Prostate gland (tissue), 2 donors: ENCODE measurements at regions not wholly inside any gene's neighbourhood (a gene's known extent, or its start where the extent isn't known, plus 50 kb on each side); places are given as distances from the start of the nearest gene placed in this dataset.

ENCODE experiments used
- DNase-seq: peaks from one replicate; pipeline ENCODE4 v3.0.0-alpha.2; 2019; ENCODE audit warnings: low spot score
- H3K27ac ChIP-seq, 2 donors: fragments of 200-600 bp; sonication (generic); 2 replicates each; pipeline ENCODE4 v1.5.1; 2017 to 2019
- H3K27me3 ChIP-seq: fragments of 200-600 bp; sonication (generic); replicated peaks from 2 replicates; pipeline ENCODE4 v1.5.1; 2019; ENCODE audit not compliant: insufficient read depth
- H3K36me3 ChIP-seq, 2 donors: fragments of 200-600 bp; sonication (generic); 1 replicate in 1 of 2; 2 replicates in 1 of 2; pipeline versions ENCODE4 v1.5.1 to v1.8.1; 2017 to 2019
- H3K4me1 ChIP-seq: fragments of 200-600 bp; sonication (generic); replicated peaks from 2 replicates; pipeline ENCODE4 v1.5.1; 2019
- H3K4me3 ChIP-seq, 2 donors: fragments of 200-600 bp; sonication (generic); 2 replicates each; pipeline ENCODE4 v1.5.1; 2017 to 2019
- H3K9me3 ChIP-seq: fragments of 200-600 bp; sonication (generic); 2 replicates; pipeline ENCODE4 v1.5.1; 2017
- CTCF ChIP-seq, 4 experiments: fragments of 200-600 bp in 2 of 4; fragments of 450-650 bp in 2 of 4; sonication (generic) in 2 of 4; IDR thresholded peaks; 1 replicate in 3 of 4; 2 replicates in 1 of 4; pipeline ENCODE4 v1.5.1; 2016 to 2019; ENCODE audit warnings: antibody characterized with exemption in 4 of 4, mild to moderate bottlenecking in 2 of 4, moderate library complexity in 2 of 4
- POLR2A ChIP-seq: fragments of 450-650 bp; IDR thresholded peaks from one replicate; pipeline ENCODE4 v1.6.1; 2016; ENCODE audit warnings: antibody characterized with exemption, mild to moderate bottlenecking
- POLR2AphosphoS5 ChIP-seq: sonication (generic); formaldehyde crosslinking; IDR thresholded peaks from one replicate; pipeline ENCODE4 v1.6.1; 2017; ENCODE audit warnings: antibody characterized with exemption
- WGBS: methylation state at CpG from one replicate; pipeline ENCODE4 v1.1.5; 2018; 5-methylcytosine and 5-hydroxymethylcytosine counted together
- intact Hi-C: fragments of 100-400 bp; cut with DNase I; formaldehyde crosslinking; loops from one replicate; pipeline ENCODE4 v1.14.2; 2022

- TF ChIP-seq POLR2A: no peak
- TF ChIP-seq POLR2AphosphoS5: no peak
- no peak for TF ChIP-seq CTCF (IDR thresholded peaks at IDR 0.05)
- DNase-seq: no peak
- Histone ChIP-seq H3K9me3 (no peaks in the 10 kb centered on the region), H3K4me3 (no peak overlapping the region), H3K36me3 (no peaks in the 10 kb centered on the region), H3K27me3 (no peaks in the 10 kb centered on the region), H3K4me1 (no peaks in the 10 kb centered on the region), H3K27ac (no peak overlapping the region)
- intact Hi-C loops: no loop called here
- 85% methylated on average over 4 of the region's 4 CpGs for whole genome bisulfite sequencing
Observed at GRCh38 chr5:91839721-91840120, 456.6 kb upstream of the ARRDC3 start.

DNA sequence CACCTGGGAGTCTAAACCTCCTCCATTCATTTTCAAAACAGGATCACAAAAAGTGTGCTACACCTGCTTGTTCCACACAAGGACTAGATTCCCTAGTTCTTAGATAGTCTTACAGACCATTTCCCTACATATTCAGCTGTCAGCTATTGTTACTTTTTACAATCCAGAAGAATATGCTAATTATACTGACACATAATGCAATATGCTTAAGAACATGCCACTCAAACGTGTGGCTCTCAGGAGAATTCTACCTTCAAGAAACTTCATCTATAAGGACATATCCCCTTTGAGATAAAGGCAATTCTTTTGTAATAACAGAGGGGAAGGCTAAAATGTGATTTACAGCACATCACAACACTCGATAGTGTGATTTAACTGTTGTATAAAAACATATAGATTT, 456.1 kb upstream of the ARRDC3 start:
- H3K9me3 ChIP-seq: no peaks in the 10 kb centered on the region
- no peak overlapping the region for H3K27ac ChIP-seq
- 61% methylated on average over 2 of the region's 2 CpGs for WGBS
- H3K27me3 ChIP-seq: no peaks in the 10 kb centered on the region
- no peaks in the 10 kb centered on the region for H3K36me3 ChIP-seq
- H3K4me1 ChIP-seq: no peaks in the 10 kb centered on the region
- no peak overlapping the region for H3K4me3 ChIP-seq
- TF ChIP-seq POLR2AphosphoS5 (no peak), CTCF (IDR thresholded peaks at IDR 0.05) (no peak), POLR2A (no peak)
- DNase-seq: no peak
- intact Hi-C loops: no loop called here

DNA sequence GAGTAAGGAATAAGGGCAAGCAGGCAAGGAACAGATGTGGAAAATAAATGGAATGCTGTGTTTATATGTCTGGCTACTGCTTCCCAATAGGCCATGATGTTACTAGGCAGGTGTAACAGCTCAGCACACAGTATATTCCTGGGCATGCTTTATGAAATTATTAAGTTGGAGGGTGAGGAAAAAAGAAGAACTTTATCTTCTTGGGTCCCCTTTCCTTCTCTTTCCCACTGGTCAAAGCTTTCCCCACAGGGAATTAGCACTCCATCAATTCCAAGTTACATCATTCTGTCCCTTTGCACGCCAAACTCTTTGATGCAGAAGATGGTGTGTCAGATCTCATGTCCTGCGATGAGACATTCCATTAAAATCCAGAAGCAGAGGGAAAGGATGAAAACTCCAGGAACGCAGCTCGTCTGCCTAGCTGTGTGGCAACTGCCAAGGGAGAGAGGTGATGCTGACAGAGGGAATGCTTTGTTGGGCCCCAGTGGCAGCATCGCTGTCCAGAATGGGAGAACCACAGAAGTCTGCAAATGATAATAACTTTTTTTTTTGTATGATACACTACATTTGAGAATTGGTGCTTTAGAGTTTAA, 447.3 kb upstream of the ARRDC3 start:
- H3K36me3 ChIP-seq: no peaks in the 10 kb centered on the region
- intact Hi-C loops: no loop called here
- no peak overlapping the region for H3K27ac ChIP-seq
- H3K9me3 ChIP-seq: no peaks in the 10 kb centered on the region
- H3K4me1 ChIP-seq: no peaks in the 10 kb centered on the region
- no peak overlapping the region for H3K4me3 ChIP-seq
- TF ChIP-seq POLR2A: no peak
- TF ChIP-seq CTCF (IDR thresholded peaks at IDR 0.05): no peak
- no peak for TF ChIP-seq POLR2AphosphoS5
- H3K27me3 ChIP-seq: no peaks in the 10 kb centered on the region
- WGBS: 89% methylated on average over 5 of the region's 5 CpGs
- no peak for DNase-seq

- no peak for TF ChIP-seq POLR2AphosphoS5
- no peak for TF ChIP-seq CTCF (IDR thresholded peaks at IDR 0.05)
- TF ChIP-seq POLR2A: no peak
- intact Hi-C loops: no loop called here
Observed at GRCh38 chr5:91825618-91826017, 442.5 kb upstream of the ARRDC3 start.

GRCh38 chr5:91824406-91824805, 441.3 kb upstream of the ARRDC3 start:
- intact Hi-C loops: no loop called here
- Histone ChIP-seq H3K27ac (no peak overlapping the region), H3K36me3 (no peaks in the 10 kb centered on the region), H3K4me3 (no peak overlapping the region), H3K27me3 (no peaks in the 10 kb centered on the region), H3K9me3 (no peaks in the 10 kb centered on the region), H3K4me1 (no peaks in the 10 kb centered on the region)
- 75% methylated on average over 2 of the region's 2 CpGs for WGBS
- TF ChIP-seq POLR2A: no peak
- no peak for DNase-seq

More at GRCh38 chr5:91825618-91826017, 442.5 kb upstream of the ARRDC3 start:
- no peak for DNase-seq
- 39% methylated on average over 4 of the region's 4 CpGs for WGBS
- H3K4me1 ChIP-seq: no peaks in the 10 kb centered on the region
- no peaks in the 10 kb centered on the region for H3K27me3 ChIP-seq
- no peaks in the 10 kb centered on the region for H3K36me3 ChIP-seq
- H3K27ac ChIP-seq: no peak overlapping the region
- H3K9me3 ChIP-seq: no peaks in the 10 kb centered on the region
- no peak overlapping the region for H3K4me3 ChIP-seq
